GM23338 (cell line): ENCODE measurements at regions not wholly inside any gene's neighbourhood (a gene's known extent, or its start where the extent isn't known, plus 50 kb on each side); places are given as distances from the start of the nearest gene placed in this dataset.

Source experiments
- CTCF ChIP-seq, 2 experiments: fragments of 200-600 bp in 1 of 2; sonication (generic) in 1 of 2; conservative IDR thresholded peaks; 2 replicates each; pipeline versions ENCODE4 v1.5.1 to v1.6.1; 2016 to 2017; ENCODE audit warnings: antibody characterized with exemption in 2 of 2, low read depth in 2 of 2, mild to moderate bottlenecking in 2 of 2, moderate library complexity in 1 of 2
- EZH2 ChIP-seq: fragments of 200-600 bp; sonication (generic); IDR thresholded peaks from one replicate; pipeline ENCODE4 v1.8.0; 2017; ENCODE audit warnings: antibody characterized with exemption, mild to moderate bottlenecking, low read depth; ENCODE audit not compliant: unreplicated experiment
- EZH2phosphoT487 ChIP-seq: fragments of 200-600 bp; sonication (generic); IDR thresholded peaks from one replicate; pipeline ENCODE4 v1.8.1; 2018; ENCODE audit warnings: antibody characterized with exemption; ENCODE audit not compliant: unreplicated experiment
- JUNB ChIP-seq: IDR thresholded peaks from one replicate; pipeline ENCODE4 v1.6.1; 2016; ENCODE audit warnings: antibody characterized with exemption; ENCODE audit not compliant: unreplicated experiment
- NANOG ChIP-seq: IDR thresholded peaks from 2 replicates; pipeline ENCODE4 v1.6.1; 2016; ENCODE audit warnings: antibody characterized with exemption, borderline replicate concordance
- POLR2AphosphoS5 ChIP-seq: IDR thresholded peaks from 2 replicates; pipeline ENCODE4 v1.6.1; 2016; ENCODE audit warnings: antibody characterized with exemption, low read depth
- REST ChIP-seq: IDR thresholded peaks from one replicate; pipeline ENCODE4 v1.6.1; 2018; ENCODE audit warnings: antibody characterized with exemption; ENCODE audit not compliant: unreplicated experiment
- STAT1 ChIP-seq: IDR thresholded peaks from one replicate; pipeline ENCODE4 v1.6.1; 2016; ENCODE audit warnings: antibody characterized with exemption; ENCODE audit not compliant: unreplicated experiment
- ZNF114 ChIP-seq: fragments of 250-450 bp; sonication (Bioruptor Pico); IDR thresholded peaks from 2 replicates; pipeline ENCODE4 v1.5.0; 2020; ENCODE audit warnings: mild to moderate bottlenecking, moderate library complexity

- TF ChIP-seq REST (no peak), CTCF (conservative IDR thresholded peaks at IDR 0.05; ENCODE audit: low read depth in 2 of 2) (no peak), EZH2phosphoT487 (no peak), EZH2 (no peak), POLR2AphosphoS5 (no peak), JUNB (no peak), ZNF114 (CRISPR knock-in tag) (no peak), STAT1 (no peak), NANOG (no peak)
Measured at GRCh38 chr1:184292101-184292500, 94.7 kb upstream of the C1orf21 start.
